Right lobe of liver (tissue), 6 donors: ENCODE measurements at regions not wholly inside any gene's neighbourhood (a gene's known extent, or its start where the extent isn't known, plus 50 kb on each side); places are given as distances from the start of the nearest gene placed in this dataset.

Experiments
- ATAC-seq, 4 donors: fragments of 200-7000 bp; cut with Tn5 transposase; one replicate each; pipeline ENCODE4 v1.9.1; 2020; ENCODE audit warnings: mild to moderate bottlenecking in 4 of 4, moderate library complexity in 4 of 4
- DNase-seq, 3 donors: peaks; one replicate each; pipeline ENCODE4 v3.0.0-alpha.2; 2020
- H3K27ac ChIP-seq, 3 donors: fragments of 200-600 bp; one replicate each; pipeline ENCODE4 v1.8.0; 2022
- H3K27me3 ChIP-seq, 2 donors: fragments of 200-600 bp; one replicate each; pipeline ENCODE4 v1.8.0; 2022
- H3K36me3 ChIP-seq, 4 donors: fragments of 200-600 bp; sonication (generic) in 1 of 4; one replicate each; pipeline versions ENCODE4 v1.5.1 to v1.8.0; 2017 to 2022; ENCODE audit warnings: control low read depth in 1 of 4
- H3K4me1 ChIP-seq, 4 donors: fragments of 200-600 bp; sonication (generic) in 1 of 4; one replicate each; pipeline versions ENCODE4 v1.5.1 to v1.8.0; 2017 to 2022; ENCODE audit warnings: control low read depth in 1 of 4
- H3K4me3 ChIP-seq, 3 donors: fragments of 200-600 bp; one replicate each; pipeline ENCODE4 v1.8.0; 2022
- H3K9me3 ChIP-seq, 4 donors: fragments of 200-600 bp; sonication (generic) in 1 of 4; one replicate each; pipeline versions ENCODE4 v1.5.1 to v1.8.0; 2017 to 2022; ENCODE audit warnings: control low read depth in 1 of 4
- CTCF ChIP-seq, 4 donors: fragments of 200-600 bp in 3 of 4; fragments of 450-650 bp in 1 of 4; IDR thresholded peaks; one replicate each; pipeline versions ENCODE4 v1.5.1 to v1.8.0; 2016 to 2022; ENCODE audit warnings: antibody characterized with exemption in 4 of 4, mild to moderate bottlenecking in 2 of 4
- POLR2A ChIP-seq: fragments of 450-650 bp; IDR thresholded peaks from one replicate; pipeline ENCODE4 v1.6.1; 2017; ENCODE audit warnings: antibody characterized with exemption, mild to moderate bottlenecking
- WGBS: methylation state at CpG from one replicate; pipeline ENCODE4 v1.1.6; 2018; ENCODE audit warnings: low coverage, low lambda C conversion rate; ENCODE audit not compliant: insufficient coverage; ENCODE audit errors: missing lambda C conversion rate; 5-methylcytosine and 5-hydroxymethylcytosine counted together
- intact Hi-C, 2 donors: fragments of 100-400 bp; cut with DNase I; formaldehyde crosslinking; loops; one replicate each; pipeline versions ENCODE4 v1.11.2 to v1.14.1; 2022
- donor health status: DM: no; HTN: yes; CAD: no.
- donor health status: DM: no; HTN: no; CAD: no.
- donor health status: DM: no; HTN: no; CAD: no.
- donor health status: DM: no; HTN: yes; CAD: no.
- donor health status: DM: no; HTN: yes; CAD: no.

GRCh38 chr7:94304878-94305277 lies 89.8 kb upstream of the COL1A2 start:
- WGBS, result 72% methylated on average over 2 of the region's 2 CpGs
- H3K4me3 ChIP-seq, result no peak overlapping the region
- H3K27ac ChIP-seq, result no peak overlapping the region
- TF ChIP-seq CTCF (IDR thresholded peaks at IDR 0.05), result no peak
- no peak for TF ChIP-seq POLR2A
- DNase-seq, result no peak
- H3K36me3 ChIP-seq, result no peaks in the 10 kb centered on the region
- H3K4me1 ChIP-seq, result no peaks in the 10 kb centered on the region
- intact Hi-C loops, result no loop called here
- no peak for ATAC-seq
- H3K9me3 ChIP-seq, result no peaks in the 10 kb centered on the region
- no peaks in the 10 kb centered on the region for H3K27me3 ChIP-seq

DNA sequence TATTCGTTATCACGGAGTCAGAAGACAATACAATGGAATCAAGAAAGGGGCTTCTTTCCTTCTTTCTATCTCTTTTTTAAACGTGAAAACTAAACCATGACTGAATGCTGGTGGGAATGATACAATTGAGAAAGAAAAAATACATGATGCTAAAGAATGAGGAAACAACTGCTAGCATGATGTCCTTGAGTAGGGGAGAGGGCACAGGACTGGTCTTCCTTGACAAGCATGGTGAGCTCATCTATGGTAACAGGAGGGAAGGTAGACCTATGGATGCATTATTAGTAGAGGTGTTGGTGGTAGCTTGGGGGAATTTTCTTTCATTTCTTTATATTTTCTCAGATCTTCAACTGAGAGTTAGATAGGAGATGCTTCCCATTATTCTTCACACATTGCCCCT lies 88.9 kb upstream of the COL1A2 start:
- no peak for TF ChIP-seq CTCF (IDR thresholded peaks at IDR 0.05)
- TF ChIP-seq POLR2A, result no peak
- H3K27me3 ChIP-seq, result no peaks in the 10 kb centered on the region
- H3K4me3 ChIP-seq, result no peak overlapping the region
- no peak overlapping the region for H3K27ac ChIP-seq
- WGBS, result 51% methylated on average over 3 of the region's 3 CpGs
- no peaks in the 10 kb centered on the region for H3K9me3 ChIP-seq
- intact Hi-C loops, result no loop called here
- DNase-seq (no peak), ATAC-seq (no peak)
- no peaks in the 10 kb centered on the region for H3K4me1 ChIP-seq
- H3K36me3 ChIP-seq, result no peaks in the 10 kb centered on the region

GRCh38 chr7:94307399-94308048 lies 87.2 kb upstream of the COL1A2 start:
- H3K36me3 ChIP-seq, result no peaks in the 10 kb centered on the region
- TF ChIP-seq POLR2A (no peak), CTCF (IDR thresholded peaks at IDR 0.05) (no peak)
- H3K27me3 ChIP-seq, result no peaks in the 10 kb centered on the region
- no peaks in the 10 kb centered on the region for H3K4me1 ChIP-seq
- H3K9me3 ChIP-seq, result no peaks in the 10 kb centered on the region
- intact Hi-C loops, result no loop called here
- ATAC-seq (no peak), DNase-seq (no peak)
- H3K4me3 ChIP-seq, result no peak overlapping the region
- no peak overlapping the region for H3K27ac ChIP-seq
- WGBS, result 36% methylated on average over 4 of the region's 4 CpGs

- H3K36me3 ChIP-seq, result no peaks in the 10 kb centered on the region
- 65% methylated on average over 4 of the region's 6 CpGs for WGBS
- intact Hi-C loops, result no loop called here
- TF ChIP-seq CTCF (IDR thresholded peaks at IDR 0.05) (no peak), POLR2A (no peak)
- no peaks in the 10 kb centered on the region for H3K4me1 ChIP-seq
- no peak for ATAC-seq
- DNase-seq, result no peak
- no peak overlapping the region for H3K4me3 ChIP-seq
- H3K27me3 ChIP-seq, result no peaks in the 10 kb centered on the region
- H3K9me3 ChIP-seq, result no peaks in the 10 kb centered on the region
- H3K27ac ChIP-seq, result no peak overlapping the region
Measured at GRCh38 chr7:94311515-94311914, 83.2 kb upstream of the COL1A2 start.

GRCh38 chr7:94313926-94314325 lies 80.8 kb upstream of the COL1A2 start:
- Histone ChIP-seq H3K4me1 (no peaks in the 10 kb centered on the region), H3K36me3 (no peaks in the 10 kb centered on the region), H3K9me3 (no peaks in the 10 kb centered on the region), H3K4me3 (no peak overlapping the region), H3K27ac (no peak overlapping the region), H3K27me3 (no peaks in the 10 kb centered on the region)
- DNase-seq (no peak), ATAC-seq (no peak)
- intact Hi-C loops, result no loop called here
- 72% methylated on average over 2 of the region's 2 CpGs for WGBS
- no peak for TF ChIP-seq CTCF (IDR thresholded peaks at IDR 0.05)
- no peak for TF ChIP-seq POLR2A
